HG03175 (cell line): ENCODE measurements at regions not wholly inside any gene's neighbourhood (a gene's known extent, or its start where the extent isn't known, plus 50 kb on each side); places are given as distances from the start of the nearest gene placed in this dataset.
"Not testable (repeated sequence)": the region's sequence is repeated elsewhere in the genome, so short reads cannot be mapped to it uniquely, and the experiment has no call there.

Experiments
- ATAC-seq: cut with Tn5 transposase; IDR thresholded peaks from one replicate; pipeline ENCODE4 v1.9.1; 2021; ENCODE audit warnings: mild to moderate bottlenecking, moderate library complexity; ENCODE audit not compliant: unreplicated experiment

- ATAC-seq = no peak
These were observed 72.5 kb upstream of the P3H2 start for GRCh38 chr3:190193210-190193609.

DNA sequence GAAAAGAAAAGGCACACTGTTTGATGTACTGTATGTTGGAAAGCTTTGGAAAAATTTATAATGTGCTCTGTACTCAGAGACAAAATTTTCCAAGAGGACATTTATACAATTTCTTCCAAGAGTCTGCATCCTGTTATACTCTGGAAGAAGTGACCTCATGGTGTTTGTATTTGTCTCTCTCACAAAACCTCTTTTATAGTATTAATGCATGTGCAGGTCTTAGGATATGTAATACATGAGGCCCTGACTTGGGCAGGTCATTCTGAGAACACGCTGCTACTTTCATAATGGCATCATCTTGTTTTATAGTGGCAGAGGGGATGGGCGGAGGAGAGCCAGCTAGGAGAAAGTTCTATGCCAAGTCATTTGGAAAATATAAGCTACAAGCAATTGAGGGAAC lies 72.0 kb upstream of the P3H2 start:
- ATAC-seq = no peak

- no peak for ATAC-seq
These were observed 71.4 kb upstream of the P3H2 start for GRCh38 chr3:190192087-190192486.

- ATAC-seq = no peak
These were observed 67.5 kb upstream of the P3H2 start for GRCh38 chr3:190188197-190188596.

GRCh38 chr3:190183121-190183520 lies 62.4 kb upstream of the P3H2 start:
- no peak for ATAC-seq

DNA sequence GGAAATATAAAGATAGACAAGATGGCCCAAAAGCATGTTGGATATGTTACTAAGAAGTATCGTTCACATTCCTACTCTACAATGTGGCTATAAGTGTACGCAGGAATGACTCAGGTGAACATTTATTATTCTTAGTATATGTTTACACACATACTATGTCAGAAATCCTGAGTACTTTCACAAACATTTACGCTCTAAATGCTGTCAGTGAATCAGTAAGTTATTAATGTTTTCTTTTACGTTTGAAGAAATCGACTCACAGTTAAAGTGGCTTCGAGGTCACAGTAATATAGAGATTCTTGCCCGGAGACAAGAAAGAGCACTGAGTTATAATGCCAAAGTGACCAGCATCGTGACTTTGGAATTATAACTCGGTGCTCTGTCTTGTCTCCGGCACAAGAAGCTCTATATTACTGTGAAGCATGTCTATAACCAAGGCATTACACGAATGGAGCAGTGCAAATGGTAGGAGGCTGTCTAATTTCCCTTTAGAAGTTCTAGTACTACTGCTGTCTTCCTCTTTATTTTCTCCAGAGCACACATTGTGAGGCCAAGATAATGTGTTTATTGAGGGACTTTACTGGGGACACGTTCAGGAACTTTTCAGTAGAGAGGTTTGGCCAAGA lies 61.8 kb upstream of the P3H2 start:
- ATAC-seq = no peak

- no peak for ATAC-seq
These were observed 59.6 kb upstream of the P3H2 start for GRCh38 chr3:190180268-190180667.

DNA sequence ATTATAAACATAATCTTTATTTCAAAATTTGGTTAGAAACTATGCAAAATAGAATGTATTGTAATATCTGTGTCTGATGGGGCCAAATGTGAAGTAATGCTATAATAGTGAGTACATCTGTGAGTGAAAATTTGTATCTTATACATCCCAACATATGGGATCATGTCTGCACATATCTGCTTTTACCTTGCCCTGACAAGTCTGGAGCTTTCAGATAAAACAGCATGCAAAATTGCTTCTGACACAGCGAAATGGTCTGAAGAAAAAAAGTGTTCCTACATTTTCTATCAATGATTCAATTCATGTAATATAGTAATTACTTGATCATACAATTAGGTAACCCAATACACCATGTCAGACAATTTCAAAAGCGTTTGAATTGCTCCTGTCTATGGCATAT lies 58.1 kb upstream of the P3H2 start:
- no peak for ATAC-seq

GRCh38 chr3:190176933-190177525 lies 56.3 kb upstream of the P3H2 start:
- not testable (repeated sequence) for ATAC-seq

DNA sequence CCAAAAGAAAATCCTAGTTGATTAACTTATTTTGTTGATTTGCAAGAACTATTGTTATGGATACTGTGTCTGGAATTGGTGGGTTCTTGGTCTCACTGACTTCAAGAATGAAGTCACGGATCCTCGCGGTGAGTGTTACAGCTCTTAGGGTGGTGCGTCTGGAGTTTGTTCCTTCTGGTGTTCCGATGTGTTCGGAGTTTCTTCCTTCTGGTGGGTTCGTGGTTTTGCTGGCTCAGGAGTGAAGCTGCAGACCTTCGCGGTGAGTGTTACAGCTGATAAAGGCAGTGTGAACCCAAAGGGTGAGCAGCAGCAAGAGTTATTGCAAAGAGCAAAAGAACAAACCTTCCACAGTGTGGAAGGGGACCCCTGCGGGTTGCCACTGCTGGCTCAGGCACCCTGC lies 55.4 kb upstream of the P3H2 start:
- not testable (repeated sequence) for ATAC-seq

DNA sequence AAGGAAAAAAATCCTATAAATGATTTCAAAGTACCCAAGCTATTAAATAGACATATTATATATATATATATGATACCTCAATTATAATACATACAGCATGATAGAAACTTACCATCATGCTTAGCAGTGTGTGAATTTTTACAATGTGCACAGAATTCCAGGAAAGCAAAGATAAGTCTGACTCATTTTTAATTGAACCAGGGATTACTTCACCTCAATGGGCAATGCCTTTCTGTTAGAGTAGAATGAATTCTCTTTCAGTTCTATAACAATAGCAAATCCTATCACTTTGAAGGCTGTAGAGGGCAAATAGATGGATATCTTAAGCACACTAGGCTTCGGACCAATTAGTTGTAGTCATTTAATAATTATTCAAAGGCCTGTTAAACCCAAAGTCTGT lies 54.8 kb upstream of the P3H2 start:
- ATAC-seq = no peak

- no peak for ATAC-seq
These were observed 53.8 kb upstream of the P3H2 start for GRCh38 chr3:190174471-190174870.

GRCh38 chr3:190173426-190173825 lies 52.7 kb upstream of the P3H2 start:
- ATAC-seq = no peak

- no peak for ATAC-seq
These were observed 52.1 kb upstream of the P3H2 start for GRCh38 chr3:190172751-190173150.
